Progenitor cell of endocrine pancreas (in vitro differentiated cells): ENCODE measurements at regions not wholly inside any gene's neighbourhood (a gene's known extent, or its start where the extent isn't known, plus 50 kb on each side); places are given as distances from the start of the nearest gene placed in this dataset.

Experiments
- DNase-seq: peaks from one replicate; pipeline ENCODE4 v3.0.0; 2021; ENCODE audit warnings: low spot score; ENCODE audit not compliant: unreplicated experiment
- H3K27ac Mint-ChIP-seq: 2 replicates; pipeline ENCODE4 v1.8.0; 2021; ENCODE audit warnings: mild to moderate bottlenecking, moderate library complexity, mixed read lengths
- H3K27me3 Mint-ChIP-seq: 2 replicates; pipeline ENCODE4 v1.8.0; 2021; ENCODE audit warnings: mixed read lengths
- H3K36me3 Mint-ChIP-seq: 2 replicates; pipeline ENCODE4 v1.8.0; 2022; ENCODE audit warnings: mixed read lengths; ENCODE audit not compliant: insufficient read depth
- H3K4me1 Mint-ChIP-seq: 2 replicates; pipeline ENCODE4 v1.8.0; 2021; ENCODE audit warnings: low read depth, mixed read lengths
- H3K4me3 Mint-ChIP-seq: 2 replicates; pipeline ENCODE4 v1.8.0; 2021; ENCODE audit warnings: low read depth, mild to moderate bottlenecking, moderate library complexity, mixed read lengths
- H3K9me3 Mint-ChIP-seq: 2 replicates; pipeline ENCODE4 v1.8.0; 2021; ENCODE audit warnings: low read depth, mixed read lengths
- TF ChIP-seq, protein P1 (sequence below): fragments of 200-600 bp; sonication (generic); IDR thresholded peaks from one replicate; pipeline ENCODE4 v1.5.0; 2021; ENCODE audit warnings: antibody characterized with exemption, mild to moderate bottlenecking; ENCODE audit not compliant: unreplicated experiment

- Mint-ChIP-seq H3K27ac (no peak overlapping the region), H3K36me3 (no peaks in the 10 kb centered on the region)
- TF ChIP-seq, protein P1, sequence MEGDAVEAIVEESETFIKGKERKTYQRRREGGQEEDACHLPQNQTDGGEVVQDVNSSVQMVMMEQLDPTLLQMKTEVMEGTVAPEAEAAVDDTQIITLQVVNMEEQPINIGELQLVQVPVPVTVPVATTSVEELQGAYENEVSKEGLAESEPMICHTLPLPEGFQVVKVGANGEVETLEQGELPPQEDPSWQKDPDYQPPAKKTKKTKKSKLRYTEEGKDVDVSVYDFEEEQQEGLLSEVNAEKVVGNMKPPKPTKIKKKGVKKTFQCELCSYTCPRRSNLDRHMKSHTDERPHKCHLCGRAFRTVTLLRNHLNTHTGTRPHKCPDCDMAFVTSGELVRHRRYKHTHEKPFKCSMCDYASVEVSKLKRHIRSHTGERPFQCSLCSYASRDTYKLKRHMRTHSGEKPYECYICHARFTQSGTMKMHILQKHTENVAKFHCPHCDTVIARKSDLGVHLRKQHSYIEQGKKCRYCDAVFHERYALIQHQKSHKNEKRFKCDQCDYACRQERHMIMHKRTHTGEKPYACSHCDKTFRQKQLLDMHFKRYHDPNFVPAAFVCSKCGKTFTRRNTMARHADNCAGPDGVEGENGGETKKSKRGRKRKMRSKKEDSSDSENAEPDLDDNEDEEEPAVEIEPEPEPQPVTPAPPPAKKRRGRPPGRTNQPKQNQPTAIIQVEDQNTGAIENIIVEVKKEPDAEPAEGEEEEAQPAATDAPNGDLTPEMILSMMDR, result no peak
Measured at GRCh38 chr2:83378921-83379320, 1080.2 kb downstream of the SUCLG1 start.

DNA sequence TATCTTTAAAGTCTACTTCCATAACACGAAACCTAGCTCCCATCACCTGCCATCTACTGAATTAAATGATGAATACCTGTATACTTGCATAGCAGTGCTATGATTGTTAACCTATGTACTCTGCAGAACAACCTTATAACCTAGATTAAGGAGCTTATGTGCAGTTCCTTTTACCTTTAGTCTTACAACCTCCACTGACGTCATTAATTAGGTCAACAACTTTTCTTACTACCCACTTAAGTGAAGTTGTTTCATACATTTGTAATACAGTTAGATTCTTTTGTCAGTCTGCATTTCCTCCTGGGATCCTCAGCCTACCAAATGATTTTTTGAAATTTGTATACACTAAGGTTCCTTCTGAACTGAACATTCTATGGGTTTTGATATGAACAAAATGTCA, 1082.3 kb downstream of the SUCLG1 start:
- no peak for DNase-seq
- TF ChIP-seq, protein P1, result no peak
- H3K4me3 Mint-ChIP-seq, result no peak overlapping the region
- H3K9me3 Mint-ChIP-seq, result peaks cover 22% of the 10 kb centered on the region
- no peaks in the 10 kb centered on the region for H3K4me1 Mint-ChIP-seq
- no peaks in the 10 kb centered on the region for H3K27me3 Mint-ChIP-seq
- peak overlapping the region; percentile 60 for H3K27ac Mint-ChIP-seq
- H3K36me3 Mint-ChIP-seq, result no peaks in the 10 kb centered on the region

More at GRCh38 chr2:83378921-83379320, 1080.2 kb downstream of the SUCLG1 start:
- H3K4me3 Mint-ChIP-seq, result no peak overlapping the region
- no peak for DNase-seq
- no peaks in the 10 kb centered on the region for H3K27me3 Mint-ChIP-seq
- peaks cover 22% of the 10 kb centered on the region for H3K9me3 Mint-ChIP-seq
- no peaks in the 10 kb centered on the region for H3K4me1 Mint-ChIP-seq

DNA sequence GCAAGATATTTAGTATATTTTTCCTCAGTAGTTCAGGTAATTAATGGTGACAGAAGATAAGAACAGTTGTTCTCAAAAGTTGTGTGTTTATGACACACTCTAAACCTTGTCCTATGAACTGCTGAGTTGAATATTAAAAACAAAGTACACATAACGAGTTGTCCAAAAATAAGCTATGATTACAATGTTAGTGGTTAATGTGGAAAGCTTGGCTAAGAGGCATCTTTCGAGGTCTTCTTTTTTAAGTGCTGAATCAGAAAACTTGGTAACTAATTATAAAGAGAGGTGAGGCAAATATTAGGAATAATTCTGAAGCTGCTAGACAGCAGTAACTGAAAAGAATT, 1088.7 kb downstream of the SUCLG1 start:
- Mint-ChIP-seq H3K9me3 (peaks cover 4% of the 10 kb centered on the region), H3K4me1 (no peaks in the 10 kb centered on the region), H3K36me3 (no peaks in the 10 kb centered on the region), H3K27ac (no peak overlapping the region), H3K27me3 (no peaks in the 10 kb centered on the region), H3K4me3 (no peak overlapping the region)
- DNase-seq, result no peak
- TF ChIP-seq, protein P1, result no peak

DNA sequence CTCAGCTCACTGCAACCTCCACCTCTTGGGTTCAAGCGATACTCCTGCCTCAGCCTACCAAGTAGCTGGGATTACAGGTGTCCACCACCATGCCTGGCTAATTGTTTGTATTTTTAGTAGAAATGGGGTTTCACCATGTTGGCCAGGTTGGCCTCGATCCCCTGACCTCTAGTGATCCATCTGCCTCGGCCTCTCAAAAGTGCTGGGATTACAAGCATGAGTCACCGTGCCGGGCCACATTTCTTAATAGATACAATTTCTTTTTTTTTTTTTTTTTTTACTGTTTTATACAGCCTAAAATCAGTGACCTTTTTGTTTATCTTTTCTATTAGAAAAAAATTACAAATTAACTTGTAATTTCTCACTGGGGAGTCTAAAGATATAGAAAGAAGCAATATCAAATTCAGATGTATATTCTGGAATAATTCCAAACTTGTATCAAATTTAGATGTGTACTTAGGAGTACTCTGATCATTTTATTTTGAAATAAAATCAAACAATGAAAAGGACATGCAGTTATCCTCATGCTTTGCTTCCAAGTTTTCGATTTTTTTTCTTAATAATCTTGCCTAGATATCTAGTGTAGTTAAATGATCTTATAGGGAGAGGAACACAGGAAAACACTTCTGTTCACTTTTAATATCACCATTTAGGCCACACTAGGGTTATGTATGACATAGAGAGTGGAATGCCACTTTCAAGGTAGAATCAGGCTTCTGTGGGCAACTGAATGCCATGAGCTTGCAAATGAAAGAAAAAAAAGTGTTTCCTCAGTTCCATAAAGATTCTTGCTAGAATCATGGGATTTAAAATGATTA, 1089.3 kb downstream of the SUCLG1 start:
- Mint-ChIP-seq H3K36me3 (no peaks in the 10 kb centered on the region), H3K4me3 (no peak overlapping the region), H3K4me1 (no peaks in the 10 kb centered on the region), H3K27me3 (no peaks in the 10 kb centered on the region), H3K9me3 (peaks cover 3% of the 10 kb centered on the region), H3K27ac (no peak overlapping the region)
- no peak for DNase-seq
- TF ChIP-seq, protein P1, result no peak

GRCh38 chr2:83368916-83369315, 1090.2 kb downstream of the SUCLG1 start:
- DNase-seq, result no peak
- Mint-ChIP-seq H3K4me1 (no peaks in the 10 kb centered on the region), H3K4me3 (no peak overlapping the region), H3K27ac (no peak overlapping the region), H3K36me3 (no peaks in the 10 kb centered on the region), H3K27me3 (no peaks in the 10 kb centered on the region), H3K9me3 (peaks cover 3% of the 10 kb centered on the region)
- TF ChIP-seq, protein P1, result no peak
